IMR-90 (cell line): ENCODE measurements at regions not wholly inside any gene's neighbourhood (a gene's known extent, or its start where the extent isn't known, plus 50 kb on each side); places are given as distances from the start of the nearest gene placed in this dataset.

Experiments
- ATAC-seq: fragments of 200-7000 bp; cut with Tn5 transposase; 2 replicates; pipeline ENCODE4 v1.9.1; 2020; ENCODE audit warnings: low read depth, mild to moderate bottlenecking, moderate library complexity
- BruUV-seq: library from RNA; stranded (reverse); fragments of 400-500 nt; replicated peaks from 2 replicates; lab custom pipeline; 2021; lab: Mats Ljungman, UMichigan
- CTCF ChIA-PET: fragments of 300-600 bp; formaldehyde crosslinking; extraction: SDS; loops from one replicate; lab custom pipeline; 2021; ENCODE audit warnings: antibody characterized with exemption; lab: Yijun Ruan, JAX
- POLR2A ChIA-PET: fragments of 300-600 bp; sonication (Branson Sonifier 250); formaldehyde crosslinking; loops from one replicate; lab custom pipeline; 2022; ENCODE audit warnings: antibody characterized with exemption; ENCODE audit not compliant: unreplicated experiment; lab: Charles Lee
- DNase-seq: peaks from one replicate; pipeline ENCODE4 v3.0.0; 2013
- H2AFZ ChIP-seq: replicated peaks from 2 replicates; pipeline ENCODE3; 2013; ENCODE audit warnings: low read length, mild to moderate bottlenecking; ENCODE audit not compliant: poor library complexity
- H2AK5ac ChIP-seq: 2 replicates; pipeline ENCODE4 v1.6.1; 2013; ENCODE audit warnings: low read depth, low read length, inconsistent platforms
- H2AK9ac ChIP-seq: replicated peaks from 2 replicates; pipeline ENCODE3; 2013; ENCODE audit warnings: mild to moderate bottlenecking, low read depth, low read length, moderate library complexity; ENCODE audit not compliant: poor library complexity
- H2BK120ac ChIP-seq: 2 replicates; pipeline ENCODE4 v1.6.1; 2013; ENCODE audit warnings: low read depth, low read length, inconsistent platforms
- H2BK15ac ChIP-seq: 3 replicates; pipeline ENCODE4 v1.6.1; 2013; ENCODE audit warnings: low read depth, low read length, inconsistent platforms
- H2BK20ac ChIP-seq: 2 replicates; pipeline ENCODE4 v1.6.1; 2013; ENCODE audit warnings: low read depth, mild to moderate bottlenecking, inconsistent platforms, low read length, moderate library complexity
- H2BK5ac ChIP-seq: 2 replicates; pipeline ENCODE4 v1.6.1; 2013; ENCODE audit warnings: mild to moderate bottlenecking, low read depth, low read length, inconsistent platforms; ENCODE audit not compliant: poor library complexity, severe bottlenecking
- H3K14ac ChIP-seq: replicated peaks from 2 replicates; pipeline ENCODE4 v1.6.1; 2013; ENCODE audit warnings: low read depth, low read length, inconsistent platforms
- H3K18ac ChIP-seq: 2 replicates; pipeline ENCODE4 v1.6.1; 2013; ENCODE audit warnings: low read depth, low read length, control low read depth
- H3K23ac ChIP-seq: 2 replicates; pipeline ENCODE4 v1.6.1; 2013; ENCODE audit warnings: low read depth, low read length, inconsistent platforms
- H3K27ac ChIP-seq: 2 replicates; pipeline ENCODE4 v1.5.1; 2013; ENCODE audit warnings: mild to moderate bottlenecking, control low read depth, low read length; ENCODE audit not compliant: insufficient read depth
- H3K27me3 ChIP-seq: 2 replicates; pipeline ENCODE4 v1.6.1; 2013; ENCODE audit warnings: low read length; ENCODE audit not compliant: control insufficient read depth, insufficient read depth
- H3K36me3 ChIP-seq: 2 replicates; pipeline ENCODE4 v1.6.1; 2013; ENCODE audit warnings: low read length, mixed read lengths; ENCODE audit not compliant: control insufficient read depth, insufficient read depth
- H3K4ac ChIP-seq: 2 replicates; pipeline ENCODE4 v1.6.1; 2013; ENCODE audit warnings: low read depth, low read length, inconsistent platforms
- H3K4me1 ChIP-seq: 2 replicates; pipeline ENCODE4 v1.6.1; 2013; ENCODE audit warnings: low read length, mixed read lengths; ENCODE audit not compliant: control insufficient read depth, insufficient read depth
- H3K4me2 ChIP-seq: 2 replicates; pipeline ENCODE4 v1.6.1; 2013; ENCODE audit warnings: low read depth, mild to moderate bottlenecking, control low read depth, low read length, moderate library complexity
- H3K4me3 ChIP-seq: 2 replicates; pipeline ENCODE4 v1.5.1; 2013; ENCODE audit warnings: low read depth, mild to moderate bottlenecking, control low read depth, low read length, moderate library complexity; ENCODE audit not compliant: insufficient read depth
- H3K56ac ChIP-seq: 2 replicates; pipeline ENCODE4 v1.6.1; 2013; ENCODE audit warnings: low read length, inconsistent platforms; ENCODE audit not compliant: insufficient read depth; ENCODE audit errors: extremely low read depth
- H3K79me1 ChIP-seq, 2 experiments: 2 replicates each; pipeline ENCODE4 v1.6.1; 2013; ENCODE audit warnings: low read length in 2 of 2, inconsistent platforms in 1 of 2, low read depth in 1 of 2
- H3K9ac ChIP-seq: 2 replicates; pipeline ENCODE4 v1.6.1; 2013; ENCODE audit warnings: low read depth, low read length, control low read depth
- H3K9me1 ChIP-seq: 2 replicates; pipeline ENCODE4 v1.6.1; 2013; ENCODE audit warnings: low read length, inconsistent platforms; ENCODE audit not compliant: insufficient read depth
- H3K9me3 ChIP-seq: 2 replicates; pipeline ENCODE4 v1.6.1; 2013; ENCODE audit warnings: low read length; ENCODE audit not compliant: control insufficient read depth, insufficient read depth
- H4K20me1 ChIP-seq: 2 replicates; pipeline ENCODE4 v1.6.1; 2013; ENCODE audit warnings: low read length, inconsistent platforms; ENCODE audit not compliant: insufficient read depth
- H4K5ac ChIP-seq: 2 replicates; pipeline ENCODE4 v1.6.1; 2013; ENCODE audit warnings: mild to moderate bottlenecking, low read depth, low read length, control low read depth
- H4K8ac ChIP-seq, 2 experiments: 2 replicates each; pipeline ENCODE4 v1.6.1; 2013; ENCODE audit warnings: low read depth in 2 of 2, low read length in 2 of 2, control low read depth in 1 of 2, inconsistent platforms in 1 of 2
- H4K91ac ChIP-seq: 2 replicates; pipeline ENCODE4 v1.6.1; 2013; ENCODE audit warnings: low read depth, low read length, inconsistent platforms; ENCODE audit not compliant: insufficient read depth
- BHLHE40 ChIP-seq: fragments of 150-350 bp; IDR thresholded peaks from 2 replicates; pipeline ENCODE4 v1.6.1; 2016; ENCODE audit warnings: mild to moderate bottlenecking, low read depth, low read length
- CEBPB ChIP-seq: IDR thresholded peaks from 2 replicates; pipeline ENCODE4 v1.6.1; 2012; ENCODE audit warnings: low read depth, low read length, improper control_type of control experiment
- CHD1 ChIP-seq: IDR thresholded peaks from 2 replicates; pipeline ENCODE4 v1.6.1; 2012; ENCODE audit warnings: low read depth, low read length, improper control_type of control experiment
- CTCF ChIP-seq: conservative IDR thresholded peaks from 2 replicates; pipeline ENCODE4 v1.5.1; 2012; ENCODE audit warnings: mild to moderate bottlenecking, low read depth, low read length, improper control_type of control experiment
- FOS ChIP-seq: fragments of 150-350 bp; IDR thresholded peaks from 2 replicates; pipeline ENCODE4 v1.6.1; 2016; ENCODE audit warnings: low read depth, low read length
- MAFK ChIP-seq: IDR thresholded peaks from 2 replicates; pipeline ENCODE4 v1.6.1; 2012; ENCODE audit warnings: low read depth, low read length, improper control_type of control experiment
- MAZ ChIP-seq: IDR thresholded peaks from 2 replicates; pipeline ENCODE4 v1.6.1; 2012; ENCODE audit warnings: low read depth, mild to moderate bottlenecking, low read length, improper control_type of control experiment, moderate library complexity, borderline replicate concordance
- MXI1 ChIP-seq: IDR thresholded peaks from 2 replicates; pipeline ENCODE4 v1.6.1; 2012; ENCODE audit warnings: low read depth, mild to moderate bottlenecking, low read length, moderate library complexity, borderline replicate concordance
- NFE2L2 ChIP-seq: fragments of 150-350 bp; IDR thresholded peaks from 2 replicates; pipeline ENCODE4 v1.6.1; 2016; ENCODE audit warnings: low read depth, mild to moderate bottlenecking, low read length
- POLR2A ChIP-seq: IDR thresholded peaks from 2 replicates; pipeline ENCODE4 v1.6.1; 2012; ENCODE audit warnings: mild to moderate bottlenecking, low read depth, low read length
- RAD21 ChIP-seq: IDR thresholded peaks from 2 replicates; pipeline ENCODE4 v1.6.1; 2012; ENCODE audit warnings: low read length, improper control_type of control experiment
- RCOR1 ChIP-seq: IDR thresholded peaks from 2 replicates; pipeline ENCODE4 v1.6.1; 2012; ENCODE audit warnings: mild to moderate bottlenecking, low read length, improper control_type of control experiment; ENCODE audit not compliant: insufficient replicate concordance
- RFX5 ChIP-seq: IDR thresholded peaks from 2 replicates; pipeline ENCODE4 v1.8.0; 2012; ENCODE audit warnings: low read depth, mild to moderate bottlenecking, low read length, moderate library complexity
- SMC3 ChIP-seq: fragments of 150-350 bp; IDR thresholded peaks from 2 replicates; pipeline ENCODE4 v1.6.1; 2016; ENCODE audit warnings: low read depth, mild to moderate bottlenecking, antibody characterized with exemption, low read length, moderate library complexity
- WGBS, 2 experiments: methylation state at CpG; one replicate each; pipeline versions ENCODE4 v1.1.5 to v1.1.7; 2013; ENCODE audit warnings: missing lambda C conversion rate in 2 of 2; ENCODE audit not compliant: insufficient read length in 1 of 2; ENCODE audit errors: extremely low coverage in 2 of 2; 5-methylcytosine and 5-hydroxymethylcytosine counted together
- dilution Hi-C: fragments of 300-500 bp; cut with HindIII; formaldehyde crosslinking; loops from one replicate; pipeline ENCODE4 v1.14.3; 2018; ENCODE audit warnings: low sequenced_read_pairs; ENCODE audit not compliant: unreplicated experiment
- in situ Hi-C: fragments of 300-500 bp; cut with MboI; formaldehyde crosslinking; loops from 3 replicates; pipeline ENCODE4 v1.14.3; 2019; ENCODE audit warnings: low sequenced_read_pairs, inconsistent platforms, mixed read lengths
- intact Hi-C: fragments of 100-400 bp; cut with micrococcal nuclease; formaldehyde crosslinking; loops from 2 replicates; pipeline ENCODE4 v1.10.0; 2022
- TF ChIP-seq, protein P1 (sequence below): fragments of 150-350 bp; IDR thresholded peaks from 2 replicates; pipeline ENCODE4 v1.6.1; 2017; ENCODE audit warnings: mild to moderate bottlenecking, antibody characterized with exemption, low read length, low read depth
- TF ChIP-seq, protein P2 (sequence below): fragments of 150-350 bp; IDR thresholded peaks from 2 replicates; pipeline ENCODE4 v1.6.1; 2016; ENCODE audit warnings: low read depth, mild to moderate bottlenecking, low read length, moderate library complexity, borderline replicate concordance

DNA sequence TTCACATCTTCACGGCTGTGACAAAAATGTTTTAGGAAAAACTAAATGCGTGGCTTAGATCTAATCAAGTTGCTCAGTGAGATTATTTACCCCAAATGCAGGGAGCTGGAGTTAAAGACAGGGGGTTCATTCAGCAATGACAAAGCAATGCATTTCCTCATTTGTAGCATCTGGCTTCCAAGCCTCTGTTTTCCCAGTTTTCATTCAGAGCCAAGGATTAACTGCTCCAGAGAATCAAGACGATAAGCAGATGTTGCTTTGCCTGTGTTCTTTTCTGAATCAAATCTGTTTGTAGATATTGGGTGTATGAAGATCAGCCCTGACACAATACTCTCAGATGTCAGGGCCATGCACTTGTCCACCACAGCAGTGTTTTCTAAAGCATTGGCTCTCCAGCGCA is 147.4 kb upstream of the SIX2 start:
- H4K20me1 ChIP-seq: no peaks in the 10 kb centered on the region
- ATAC-seq (no peak), DNase-seq (no peak)
- H3K27me3 ChIP-seq: peaks cover 51% of the 10 kb centered on the region
- no peak overlapping the region for H2BK15ac ChIP-seq
- in situ Hi-C loops: no loop called here
- H3K18ac ChIP-seq: no peak overlapping the region
- no TSS peak for BruUV-seq
- no peak overlapping the region for H3K4ac ChIP-seq
- H3K4me3 ChIP-seq: no peak overlapping the region
- H3K79me1 ChIP-seq: no peaks in the 10 kb centered on the region
- no peak overlapping the region for H2AK9ac ChIP-seq
- no peaks in the 10 kb centered on the region for H3K9me1 ChIP-seq
- ChIA-PET CTCF (no interaction called here), POLR2A (no interaction called here)
- H2BK5ac ChIP-seq: no peak overlapping the region
- H3K4me2 ChIP-seq: no peak overlapping the region
- H2AFZ ChIP-seq: no peak overlapping the region
- H2BK20ac ChIP-seq: no peak overlapping the region
- no peaks in the 10 kb centered on the region for H3K4me1 ChIP-seq
- no peak overlapping the region for H4K5ac ChIP-seq
- H2BK120ac ChIP-seq: no peak overlapping the region
- H4K8ac ChIP-seq: no peak overlapping the region
- no peak overlapping the region for H3K56ac ChIP-seq
- H4K91ac ChIP-seq: no peak overlapping the region
- WGBS, 2 experiments: no CpG with 5 or more reads among the region's 4 CpGs
- dilution Hi-C loops: no loop called here
- H3K23ac ChIP-seq: no peak overlapping the region
- H3K36me3 ChIP-seq: no peaks in the 10 kb centered on the region
- no peaks in the 10 kb centered on the region for H3K9me3 ChIP-seq
- H2AK5ac ChIP-seq: no peak overlapping the region
- H3K14ac ChIP-seq: no peak overlapping the region
- intact Hi-C loops: no loop called here
- H3K27ac ChIP-seq: no peak overlapping the region
- TF ChIP-seq MAFK (no peak), CEBPB (no peak), RCOR1 (no peak), RAD21 (no peak), RFX5 (no peak), CHD1 (no peak), POLR2A (no peak), FOS (no peak), MAZ (no peak), SMC3 (no peak), NFE2L2 (no peak), CTCF (no peak), MXI1 (no peak), BHLHE40 (no peak)
- TF ChIP-seq, protein P1, sequence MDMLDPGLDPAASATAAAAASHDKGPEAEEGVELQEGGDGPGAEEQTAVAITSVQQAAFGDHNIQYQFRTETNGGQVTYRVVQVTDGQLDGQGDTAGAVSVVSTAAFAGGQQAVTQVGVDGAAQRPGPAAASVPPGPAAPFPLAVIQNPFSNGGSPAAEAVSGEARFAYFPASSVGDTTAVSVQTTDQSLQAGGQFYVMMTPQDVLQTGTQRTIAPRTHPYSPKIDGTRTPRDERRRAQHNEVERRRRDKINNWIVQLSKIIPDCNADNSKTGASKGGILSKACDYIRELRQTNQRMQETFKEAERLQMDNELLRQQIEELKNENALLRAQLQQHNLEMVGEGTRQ: no peak
- TF ChIP-seq, protein P2, sequence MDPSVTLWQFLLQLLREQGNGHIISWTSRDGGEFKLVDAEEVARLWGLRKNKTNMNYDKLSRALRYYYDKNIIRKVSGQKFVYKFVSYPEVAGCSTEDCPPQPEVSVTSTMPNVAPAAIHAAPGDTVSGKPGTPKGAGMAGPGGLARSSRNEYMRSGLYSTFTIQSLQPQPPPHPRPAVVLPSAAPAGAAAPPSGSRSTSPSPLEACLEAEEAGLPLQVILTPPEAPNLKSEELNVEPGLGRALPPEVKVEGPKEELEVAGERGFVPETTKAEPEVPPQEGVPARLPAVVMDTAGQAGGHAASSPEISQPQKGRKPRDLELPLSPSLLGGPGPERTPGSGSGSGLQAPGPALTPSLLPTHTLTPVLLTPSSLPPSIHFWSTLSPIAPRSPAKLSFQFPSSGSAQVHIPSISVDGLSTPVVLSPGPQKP: no peak
- no peak overlapping the region for H3K9ac ChIP-seq
